ENCODE measurements at regions not wholly inside any gene's neighbourhood (a gene's known extent, or its start where the extent isn't known, plus 50 kb on each side); places are given as distances from the start of the nearest gene placed in this dataset.
"Not testable (repeated sequence)": the region's sequence is repeated elsewhere in the genome, so short reads cannot be mapped to it uniquely, and the experiment has no call there.

- no peak for DNase-seq (ENCODE audit: low read depth)
Observed at GRCh38 chr4:26239801-26240200, 81.0 kb upstream of the RBPJ start.

DNA sequence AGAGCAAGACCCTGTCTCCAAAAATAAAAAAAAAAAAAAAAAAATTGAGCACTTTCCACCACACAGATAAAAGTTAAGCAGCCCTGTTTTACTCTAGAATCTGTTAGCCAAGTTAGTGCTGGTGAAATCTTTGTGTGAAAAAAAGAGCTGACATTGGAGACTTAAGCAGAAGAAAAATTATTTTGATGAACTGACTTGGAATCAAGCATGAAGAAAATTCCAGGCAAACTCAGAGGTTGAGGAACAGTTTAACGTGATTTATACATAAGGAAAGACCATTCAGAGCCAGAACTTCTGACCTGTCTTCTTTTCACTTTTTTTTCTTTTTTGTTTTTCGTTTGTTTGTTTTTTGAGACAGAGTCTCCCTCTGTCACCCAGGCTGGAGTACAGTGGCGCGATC lies 79.6 kb upstream of the RBPJ start:
- no peak for DNase-seq (ENCODE audit: low read depth)

GRCh38 chr4:26242451-26242850 lies 78.4 kb upstream of the RBPJ start:
- DNase-seq (ENCODE audit: low read depth) = no peak

- DNase-seq (ENCODE audit: low read depth) = not testable (repeated sequence)
Observed at GRCh38 chr4:26244138-26244537, 76.7 kb upstream of the RBPJ start.

DNA sequence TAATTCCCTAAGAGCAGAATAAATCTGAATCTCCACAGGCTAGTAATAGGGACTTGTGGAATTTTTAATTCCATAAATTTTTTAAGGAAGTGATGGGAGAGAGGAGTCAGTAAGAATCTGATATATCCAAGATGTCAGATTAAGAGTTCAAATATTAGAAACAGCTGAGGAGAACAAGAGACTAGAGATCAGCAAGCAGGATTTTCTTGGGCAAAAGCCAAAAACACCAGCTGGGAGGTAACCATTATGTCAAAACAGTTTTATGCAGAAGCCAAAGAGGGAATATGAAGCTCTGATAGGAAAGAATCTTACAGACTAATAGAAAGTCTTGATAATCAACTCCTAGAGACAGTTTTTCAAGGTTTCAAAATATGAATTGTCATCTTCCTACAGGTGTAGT lies 72.2 kb upstream of the RBPJ start:
- peak; percentile 69 for DNase-seq (ENCODE audit: low read depth)

- peak; percentile 37 for DNase-seq (ENCODE audit: low read depth)
Observed at GRCh38 chr4:26252349-26253025, 68.3 kb upstream of the RBPJ start.

- no peak for DNase-seq (ENCODE audit: low read depth)
Observed at GRCh38 chr4:26253968-26254367, 66.8 kb upstream of the RBPJ start.

- peak; percentile 42 for DNase-seq (ENCODE audit: low read depth)
Observed at GRCh38 chr4:26255989-26256388, 64.8 kb upstream of the RBPJ start.

GRCh38 chr4:26257444-26257843 lies 63.4 kb upstream of the RBPJ start:
- DNase-seq (ENCODE audit: low read depth) = not testable (repeated sequence)

DNA sequence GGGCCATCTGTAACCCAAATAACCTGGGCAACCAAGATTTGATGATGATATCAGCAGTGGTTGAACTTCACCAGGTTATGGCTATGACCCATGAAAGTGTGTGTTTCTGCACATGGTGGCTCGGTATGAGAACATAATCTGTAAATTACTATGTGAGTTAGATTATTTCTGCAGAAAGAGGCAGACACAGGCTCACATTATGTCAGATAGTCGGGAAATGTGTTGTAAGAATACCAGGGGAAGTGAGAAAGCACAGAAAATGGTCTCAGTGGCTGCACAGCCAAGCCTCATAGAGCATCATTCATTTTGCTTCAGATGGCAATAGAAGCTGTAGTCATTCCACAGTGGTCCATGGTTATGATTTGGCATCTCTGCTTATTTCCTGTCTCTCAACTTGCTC lies 63.0 kb upstream of the RBPJ start:
- DNase-seq (ENCODE audit: low read depth) = no peak

- DNase-seq (ENCODE audit: low read depth) = no peak
Observed at GRCh38 chr4:26260571-26260970, 60.2 kb upstream of the RBPJ start.

GRCh38 chr4:26261405-26261804 lies 59.4 kb upstream of the RBPJ start:
- DNase-seq (ENCODE audit: low read depth) = no peak

- no peak for DNase-seq (ENCODE audit: low read depth)
Observed at GRCh38 chr4:26263165-26263564, 57.6 kb upstream of the RBPJ start.

GRCh38 chr4:26264109-26264508 lies 56.7 kb upstream of the RBPJ start:
- DNase-seq (ENCODE audit: low read depth) = no peak

DNA sequence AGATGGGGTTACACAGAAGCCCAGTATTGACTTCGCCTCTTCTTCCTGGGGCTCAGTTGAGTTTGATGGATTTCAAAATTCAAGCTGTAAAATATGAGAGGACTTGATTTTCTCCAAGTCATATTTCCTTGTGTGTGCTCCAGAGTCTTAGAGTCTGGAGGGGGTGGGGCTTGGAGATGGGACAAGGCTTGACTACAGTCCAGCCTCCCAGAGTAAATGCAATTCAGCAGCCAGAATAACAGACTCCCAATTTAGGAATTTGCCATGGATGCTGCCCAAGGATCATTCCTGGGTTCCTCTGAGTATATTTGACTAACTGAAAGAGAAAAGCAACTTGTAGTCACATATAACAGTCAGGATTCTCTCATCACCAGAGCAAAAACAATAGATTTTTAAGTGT lies 53.7 kb upstream of the RBPJ start:
- DNase-seq (ENCODE audit: low read depth) = no peak

GRCh38 chr4:26268246-26268645 lies 52.6 kb upstream of the RBPJ start:
- DNase-seq (ENCODE audit: low read depth) = peak; percentile 37

GRCh38 chr4:26269038-26269437 lies 51.8 kb upstream of the RBPJ start:
- DNase-seq (ENCODE audit: low read depth) = no peak
